ENCODE measurements at regions not wholly inside any gene's neighbourhood (a gene's known extent, or its start where the extent isn't known, plus 50 kb on each side); places are given as distances from the start of the nearest gene placed in this dataset.
"Not testable (repeated sequence)": the region's sequence is repeated elsewhere in the genome, so short reads cannot be mapped to it uniquely, and the experiment has no call there.

- DNase-seq: no peak
- H3K27me3 ChIP-seq: no peaks in the 10 kb centered on the region
Observed at GRCh38 chr14:55849833-55850232, 268.4 kb upstream of the PELI2 start.

GRCh38 chr14:55850825-55851241 lies 267.4 kb upstream of the PELI2 start:
- Histone ChIP-seq H3K27me3 (no peaks in the 10 kb centered on the region), H3K36me3 (no peaks in the 10 kb centered on the region), H3K9me3 (no peaks in the 10 kb centered on the region), H3K4me3 (no peak overlapping the region)
- peak; percentile 69 for DNase-seq

More at GRCh38 chr14:55849833-55850232, 268.4 kb upstream of the PELI2 start:
- Histone ChIP-seq H3K9me3 (no peaks in the 10 kb centered on the region), H3K4me3 (no peak overlapping the region), H3K36me3 (no peaks in the 10 kb centered on the region)

GRCh38 chr14:55851301-55851700 lies 266.9 kb upstream of the PELI2 start:
- Histone ChIP-seq H3K27me3 (no peaks in the 10 kb centered on the region), H3K4me3 (no peak overlapping the region), H3K9me3 (no peaks in the 10 kb centered on the region), H3K36me3 (no peaks in the 10 kb centered on the region)
- peak; percentile 29 for DNase-seq

GRCh38 chr14:55851961-55852360 lies 266.2 kb upstream of the PELI2 start:
- no peaks in the 10 kb centered on the region for H3K36me3 ChIP-seq
- H3K4me3 ChIP-seq: no peak overlapping the region
- no peak for DNase-seq
- H3K9me3 ChIP-seq: no peaks in the 10 kb centered on the region
- no peaks in the 10 kb centered on the region for H3K27me3 ChIP-seq

- Histone ChIP-seq H3K4me3 (no peak overlapping the region), H3K27me3 (no peaks in the 10 kb centered on the region), H3K36me3 (no peaks in the 10 kb centered on the region), H3K9me3 (no peaks in the 10 kb centered on the region)
- no peak for DNase-seq
Observed at GRCh38 chr14:55855751-55856150, 262.5 kb upstream of the PELI2 start.

- H3K9me3 ChIP-seq: no peaks in the 10 kb centered on the region
- H3K27me3 ChIP-seq: no peaks in the 10 kb centered on the region
- DNase-seq: no peak
- no peaks in the 10 kb centered on the region for H3K36me3 ChIP-seq
- H3K4me3 ChIP-seq: no peak overlapping the region
Observed at GRCh38 chr14:55858604-55859003, 259.6 kb upstream of the PELI2 start.

GRCh38 chr14:55861561-55861960 lies 256.6 kb upstream of the PELI2 start:
- H3K36me3 ChIP-seq, H3K27me3 ChIP-seq, H3K9me3 ChIP-seq, H3K4me3 ChIP-seq, DNase-seq: not testable (repeated sequence)

- no peak for DNase-seq
- H3K27me3 ChIP-seq: no peaks in the 10 kb centered on the region
- H3K9me3 ChIP-seq: no peaks in the 10 kb centered on the region
- H3K4me3 ChIP-seq: no peak overlapping the region
- H3K36me3 ChIP-seq: no peaks in the 10 kb centered on the region
Observed at GRCh38 chr14:55864890-55865655, 253.1 kb upstream of the PELI2 start.

GRCh38 chr14:55867311-55867710 lies 250.9 kb upstream of the PELI2 start:
- DNase-seq: no peak
- H3K9me3 ChIP-seq: no peaks in the 10 kb centered on the region
- H3K27me3 ChIP-seq: no peaks in the 10 kb centered on the region
- no peak overlapping the region for H3K4me3 ChIP-seq
- no peaks in the 10 kb centered on the region for H3K36me3 ChIP-seq

- Histone ChIP-seq H3K36me3 (no peaks in the 10 kb centered on the region), H3K9me3 (no peaks in the 10 kb centered on the region), H3K27me3 (no peaks in the 10 kb centered on the region), H3K4me3 (no peak overlapping the region)
- no peak for DNase-seq
Observed at GRCh38 chr14:55867719-55868118, 250.5 kb upstream of the PELI2 start.

- Histone ChIP-seq H3K36me3 (no peaks in the 10 kb centered on the region), H3K4me3 (no peak overlapping the region), H3K27me3 (no peaks in the 10 kb centered on the region), H3K9me3 (no peaks in the 10 kb centered on the region)
- DNase-seq: no peak
Observed at GRCh38 chr14:55869397-55870049, 248.7 kb upstream of the PELI2 start.

GRCh38 chr14:55873169-55873568 lies 245.0 kb upstream of the PELI2 start:
- no peaks in the 10 kb centered on the region for H3K27me3 ChIP-seq
- no peaks in the 10 kb centered on the region for H3K9me3 ChIP-seq
- no peak overlapping the region for H3K4me3 ChIP-seq
- no peaks in the 10 kb centered on the region for H3K36me3 ChIP-seq
- no peak for DNase-seq

- H3K9me3 ChIP-seq: no peaks in the 10 kb centered on the region
- H3K27me3 ChIP-seq: no peaks in the 10 kb centered on the region
- no peaks in the 10 kb centered on the region for H3K36me3 ChIP-seq
- no peak for DNase-seq
- no peak overlapping the region for H3K4me3 ChIP-seq
Observed at GRCh38 chr14:55874785-55875184, 243.4 kb upstream of the PELI2 start.

- Histone ChIP-seq H3K36me3 (no peaks in the 10 kb centered on the region), H3K9me3 (no peaks in the 10 kb centered on the region), H3K4me3 (no peak overlapping the region), H3K27me3 (no peaks in the 10 kb centered on the region)
- DNase-seq: peak; percentile 48
Observed at GRCh38 chr14:55877942-55878341, 240.3 kb upstream of the PELI2 start.

- Histone ChIP-seq H3K36me3 (no peaks in the 10 kb centered on the region), H3K4me3 (no peak overlapping the region)
- no peak for DNase-seq
Observed at GRCh38 chr14:55881577-55882241, 236.5 kb upstream of the PELI2 start.

GRCh38 chr14:55884819-55885218 lies 233.4 kb upstream of the PELI2 start:
- peak; percentile 58 for DNase-seq
- H3K36me3 ChIP-seq: no peaks in the 10 kb centered on the region
- no peaks in the 10 kb centered on the region for H3K27me3 ChIP-seq
- H3K9me3 ChIP-seq: no peaks in the 10 kb centered on the region
- H3K4me3 ChIP-seq: no peak overlapping the region

More at GRCh38 chr14:55881577-55882241, 236.5 kb upstream of the PELI2 start:
- Histone ChIP-seq H3K9me3 (no peaks in the 10 kb centered on the region), H3K27me3 (no peaks in the 10 kb centered on the region)

GRCh38 chr14:55889124-55889523 lies 229.1 kb upstream of the PELI2 start:
- Histone ChIP-seq H3K4me3 (no peak overlapping the region), H3K36me3 (no peaks in the 10 kb centered on the region), H3K9me3 (no peaks in the 10 kb centered on the region), H3K27me3 (no peaks in the 10 kb centered on the region)
- DNase-seq: no peak

Measured in MG63 (cell line).